DMS153 (cell line): ENCODE measurements at regions not wholly inside any gene's neighbourhood (a gene's known extent, or its start where the extent isn't known, plus 50 kb on each side); places are given as distances from the start of the nearest gene placed in this dataset.
"Not testable (repeated sequence)": the region's sequence is repeated elsewhere in the genome, so short reads cannot be mapped to it uniquely, and the experiment has no call there.

Experiments used
- DNase-seq: peaks from one replicate; lab custom pipeline; 2025; lab: John Stamatoyannopoulos, UW

DNA sequence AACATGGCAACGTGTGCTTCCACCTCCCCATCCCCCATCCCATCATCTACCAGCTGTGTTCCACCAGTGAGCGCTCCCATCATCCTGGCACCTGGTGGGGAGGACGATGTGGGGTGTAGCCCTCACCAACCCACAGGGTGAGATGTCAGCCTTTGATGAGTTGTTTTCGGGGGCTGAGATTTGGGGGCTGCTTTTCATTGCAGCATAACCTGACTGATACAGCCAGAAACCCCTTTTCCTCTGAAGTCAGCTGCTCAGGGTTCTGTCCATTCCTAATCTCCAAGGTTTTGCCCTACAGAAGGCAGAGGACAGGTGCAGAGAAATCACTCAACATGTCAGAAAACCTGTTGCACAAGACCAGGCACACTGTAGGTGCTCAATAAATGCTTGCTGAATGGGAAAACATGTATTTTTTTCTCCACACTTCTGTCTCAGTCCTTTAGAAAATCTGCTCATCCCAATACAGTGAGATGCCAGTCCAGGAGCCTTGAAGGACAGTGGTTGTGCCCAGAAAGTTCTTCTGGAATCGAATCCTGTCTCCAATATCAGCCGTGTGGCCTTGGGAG, 239.8 kb downstream of the RBM19 start:
- no peak for DNase-seq

DNA sequence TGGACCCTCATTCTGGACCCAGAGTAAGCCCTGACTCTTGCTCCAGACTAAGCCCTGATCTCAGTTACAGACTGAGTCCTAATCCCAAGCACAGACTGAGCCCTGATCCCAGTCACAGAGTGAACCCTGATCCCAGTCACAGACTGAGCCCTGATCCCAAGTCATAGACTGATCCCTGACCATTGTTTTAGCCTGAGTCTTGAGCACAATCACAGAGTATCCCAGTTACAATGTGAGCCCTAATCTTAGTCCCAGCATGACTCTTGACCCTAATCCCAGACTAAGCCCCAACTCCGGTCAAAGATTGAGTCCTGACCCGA, 240.6 kb downstream of the RBM19 start:
- DNase-seq: no peak

DNA sequence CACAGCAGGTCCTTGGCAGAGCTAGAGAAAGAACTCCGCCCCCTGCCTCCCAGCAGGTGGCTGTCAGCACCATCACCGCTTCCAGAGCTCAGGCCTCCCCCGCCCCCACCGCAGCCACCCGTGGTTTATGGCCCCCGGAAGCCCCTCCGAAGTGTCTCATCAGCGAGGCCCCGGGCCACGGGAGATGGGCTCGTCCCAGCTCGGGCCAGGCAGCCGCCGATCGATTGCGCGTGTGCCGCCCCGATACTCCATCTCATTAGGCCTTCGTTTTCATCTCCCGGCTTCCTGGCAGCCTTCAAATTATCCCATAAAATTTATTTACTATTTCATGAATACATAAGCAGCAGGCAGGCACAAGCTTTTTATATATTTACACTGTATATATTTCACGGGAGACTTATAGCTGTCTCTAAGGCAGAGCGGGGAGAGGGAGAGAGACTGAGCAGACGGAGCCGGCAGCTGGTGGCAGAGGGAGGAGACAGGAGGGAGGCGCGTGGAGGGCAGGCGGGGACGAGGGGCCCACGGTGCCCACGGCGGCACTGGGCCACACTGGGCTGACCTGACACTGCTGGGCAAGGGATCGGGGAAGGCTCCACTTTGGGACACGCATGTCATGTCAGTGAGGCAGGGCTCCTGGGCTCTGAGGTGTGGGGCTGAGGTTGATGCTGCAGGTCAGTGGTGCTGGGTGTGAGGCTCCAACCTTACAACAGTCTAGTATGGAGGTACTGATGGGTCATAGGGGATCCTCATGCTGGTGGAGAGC, 241.2 kb downstream of the RBM19 start:
- DNase-seq: no peak

DNA sequence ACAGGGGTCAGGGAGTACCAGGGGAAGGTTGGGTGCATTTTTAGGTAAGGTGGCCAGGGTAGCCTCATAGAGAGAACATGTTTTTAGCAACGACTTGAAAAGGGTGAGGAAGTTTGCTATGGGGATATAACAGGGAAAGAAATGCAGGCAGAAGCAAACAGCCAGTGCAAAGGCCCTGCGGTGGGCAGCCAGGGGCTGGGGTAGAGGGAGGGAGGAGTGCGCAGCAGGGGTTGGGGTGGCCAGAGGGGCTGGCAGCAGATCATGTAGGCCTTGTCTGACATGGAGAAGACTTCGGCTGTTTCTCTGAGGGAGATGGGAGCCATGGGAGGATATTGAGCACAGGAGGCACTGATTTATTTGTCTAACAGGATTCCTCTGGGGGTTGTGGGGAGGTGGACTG, 242.5 kb downstream of the RBM19 start:
- DNase-seq: no peak

DNA sequence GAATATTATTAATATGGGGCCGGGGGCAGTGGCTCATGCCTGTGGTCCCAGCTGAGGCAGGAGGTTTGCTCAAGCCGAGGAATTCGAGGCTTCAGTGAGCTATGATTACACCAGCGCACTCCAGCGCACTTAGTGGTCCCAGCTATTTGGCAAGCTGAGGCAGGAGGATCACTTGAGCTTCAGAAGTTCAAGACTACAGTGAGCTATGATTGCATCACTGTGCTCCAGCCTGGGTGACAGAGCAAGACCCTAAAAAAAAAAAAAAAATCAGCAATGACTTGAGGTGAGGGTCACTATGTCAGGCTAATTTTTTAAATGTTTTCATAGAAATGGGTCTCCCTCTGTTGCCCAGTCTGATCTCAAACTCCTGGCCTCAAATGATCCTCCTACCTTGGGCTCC, 243.4 kb downstream of the RBM19 start:
- DNase-seq: no peak

DNA sequence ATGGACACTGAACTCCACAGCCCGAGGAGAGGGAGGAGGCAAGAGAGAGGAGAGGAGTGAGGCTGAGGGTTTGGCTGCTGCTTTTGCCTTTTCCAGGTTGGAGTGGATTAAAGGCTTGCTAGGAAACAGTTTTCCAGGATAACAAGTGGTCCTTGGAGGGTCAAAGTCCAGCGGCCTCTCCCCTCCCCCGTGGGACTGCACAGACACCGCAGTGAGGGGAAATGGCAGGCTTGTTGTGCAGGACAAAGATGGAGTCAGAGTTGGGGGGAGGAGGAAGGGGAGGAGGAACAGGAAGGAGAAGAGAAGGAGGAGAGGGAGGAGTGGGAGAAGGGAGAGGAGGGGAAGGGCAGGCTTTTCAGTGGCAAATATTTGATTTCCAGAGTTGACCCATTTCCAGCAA, 245.5 kb downstream of the RBM19 start:
- no peak for DNase-seq

DNA sequence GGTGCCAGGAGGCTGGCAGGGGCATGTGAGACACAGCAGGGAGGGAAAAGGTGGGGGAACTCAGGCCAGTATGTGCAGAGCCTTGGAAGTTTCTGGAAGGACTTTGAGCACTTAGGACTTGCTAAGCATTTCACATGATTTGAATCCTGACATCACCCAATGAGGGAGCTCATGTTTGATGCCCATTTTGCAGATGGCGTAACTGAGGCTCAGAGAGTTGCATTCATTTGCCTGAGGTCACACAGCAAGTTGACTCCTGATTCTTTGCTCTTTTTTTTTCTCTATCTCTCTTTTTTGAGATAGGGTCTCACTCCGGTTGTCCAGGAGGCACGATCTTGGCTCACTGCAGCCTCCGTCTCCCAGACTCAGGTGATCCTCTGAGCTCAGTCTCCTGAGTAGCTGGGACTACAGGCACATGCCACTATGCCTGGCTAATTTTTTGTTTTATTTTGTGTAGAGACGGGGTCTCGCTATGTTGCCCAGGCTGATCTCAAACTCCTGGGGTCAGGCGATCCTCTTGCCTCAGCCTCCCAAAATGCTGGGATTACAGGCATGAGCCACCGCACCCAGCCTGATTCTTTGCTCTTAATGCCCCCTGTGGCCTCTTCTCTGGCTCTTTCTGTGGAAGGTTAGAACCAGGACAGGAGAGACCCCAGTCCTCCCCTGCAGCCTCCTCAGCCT, 246.1 kb downstream of the RBM19 start:
- no peak for DNase-seq

DNA sequence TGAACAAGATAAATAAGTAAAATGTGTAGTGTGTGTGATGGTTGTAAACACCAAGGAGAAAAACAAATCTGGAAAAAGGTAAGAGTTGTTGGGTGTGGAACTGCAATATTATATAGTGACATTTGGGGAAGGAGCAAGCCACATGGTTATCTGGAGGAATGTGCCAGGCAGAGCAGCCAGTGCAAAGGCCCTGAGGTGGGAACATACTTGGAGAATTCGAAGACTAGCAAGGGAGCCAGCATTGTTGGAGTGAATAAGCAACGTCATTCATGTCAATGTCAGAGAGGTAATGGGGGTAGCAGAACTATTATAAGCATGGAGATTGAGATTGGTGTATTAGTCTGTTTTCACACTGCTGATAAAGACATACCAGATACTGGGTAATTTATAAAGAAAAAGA, 241.5 kb upstream of the LHX5 start:
- DNase-seq: no peak

DNA sequence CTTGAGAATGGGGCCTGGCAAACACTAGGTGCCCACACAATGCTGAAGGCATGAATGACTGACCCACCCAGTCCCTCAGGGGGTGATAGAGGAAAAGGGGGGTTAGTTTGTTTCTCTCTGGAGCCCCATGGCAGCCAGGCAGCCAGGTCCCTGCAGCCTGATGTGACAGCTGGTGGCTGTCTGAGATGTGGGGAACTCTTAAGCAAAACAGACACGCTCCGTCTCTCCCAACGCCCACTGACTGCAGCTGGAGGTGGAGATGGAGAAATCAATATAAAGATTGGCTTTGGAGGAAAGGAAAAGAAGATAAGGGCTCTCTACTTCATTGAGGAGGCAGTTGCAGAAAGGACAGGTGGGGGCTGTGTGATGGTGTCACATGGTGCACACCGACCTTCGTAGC, 240.8 kb upstream of the LHX5 start:
- no peak for DNase-seq

DNA sequence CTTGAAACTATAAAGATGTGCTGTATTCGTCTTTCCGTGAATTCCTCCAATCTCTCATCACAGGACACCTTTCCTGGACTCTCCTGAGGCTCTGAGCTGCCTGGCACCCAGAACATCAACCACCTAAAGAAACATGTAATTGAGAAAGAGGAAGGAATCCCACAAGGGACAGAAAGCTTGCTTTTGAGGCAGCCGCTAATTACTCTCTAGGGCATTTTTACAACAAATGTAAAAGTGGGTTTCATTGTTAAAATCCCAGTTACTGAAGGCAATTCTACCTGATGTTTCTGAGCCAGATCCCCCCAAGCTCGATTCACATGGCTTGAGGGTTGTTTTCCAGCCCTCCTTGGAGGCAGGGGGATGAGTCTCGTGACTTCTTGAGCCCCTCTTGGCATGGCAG, 238.5 kb upstream of the LHX5 start:
- DNase-seq: no peak

DNA sequence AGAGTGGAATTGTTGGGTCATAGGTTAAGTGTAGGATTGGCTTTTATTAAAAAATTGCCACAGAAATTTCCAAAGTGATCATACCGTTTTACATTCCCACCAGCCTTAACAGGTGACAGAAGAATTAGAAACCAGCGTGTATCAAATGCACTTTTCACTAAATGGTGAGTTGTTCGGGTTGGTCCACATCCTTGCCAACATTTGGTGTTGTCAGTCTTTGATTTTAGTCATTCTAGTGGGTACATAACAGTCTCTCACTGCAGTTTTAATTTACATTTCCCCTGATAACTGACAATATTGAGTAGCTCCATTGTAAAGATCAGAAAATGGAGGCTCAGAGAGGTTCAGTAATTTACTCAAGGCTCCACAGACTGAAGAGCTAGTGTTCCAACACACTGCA, 237.8 kb upstream of the LHX5 start:
- no peak for DNase-seq

DNA sequence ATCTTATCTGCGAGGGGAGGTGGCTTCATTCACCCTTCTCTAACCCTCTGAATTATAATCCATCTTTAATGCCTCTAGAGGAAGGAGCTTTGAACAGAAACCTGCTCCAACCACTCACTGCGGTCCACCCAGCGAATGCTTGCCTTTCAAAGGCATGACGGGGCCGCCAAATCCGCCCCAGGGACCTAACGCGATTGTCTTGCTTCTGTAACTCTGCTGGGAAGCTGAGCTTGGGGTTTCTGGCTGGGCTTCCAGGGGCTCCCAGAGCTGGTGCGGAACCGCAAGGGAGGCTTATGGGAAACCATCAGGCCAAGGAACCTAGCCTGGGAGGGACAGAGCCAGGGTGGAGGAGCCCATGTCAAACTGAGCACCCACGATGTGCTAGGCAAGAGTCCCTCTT, 231.2 kb upstream of the LHX5 start:
- no peak for DNase-seq

DNA sequence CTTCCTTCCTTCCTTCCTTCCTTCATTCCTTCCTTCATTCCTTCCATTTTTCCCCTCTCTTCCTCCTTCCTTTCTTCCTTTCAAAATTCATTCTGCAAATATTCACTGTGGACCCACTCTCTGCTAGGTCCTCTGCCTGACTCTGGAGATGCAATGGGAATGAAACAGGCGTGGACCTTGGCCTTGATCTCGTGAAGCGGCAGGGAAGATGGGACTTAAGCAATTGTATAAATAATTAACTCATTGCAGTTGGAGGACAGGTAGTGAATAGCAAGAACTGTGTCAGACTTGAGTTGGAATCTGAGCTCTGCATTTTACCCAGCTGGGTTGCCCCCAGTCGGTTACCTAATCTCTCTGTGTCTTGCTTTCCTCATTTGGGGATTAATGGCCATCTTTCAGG, 230.6 kb upstream of the LHX5 start:
- DNase-seq: no peak

DNA sequence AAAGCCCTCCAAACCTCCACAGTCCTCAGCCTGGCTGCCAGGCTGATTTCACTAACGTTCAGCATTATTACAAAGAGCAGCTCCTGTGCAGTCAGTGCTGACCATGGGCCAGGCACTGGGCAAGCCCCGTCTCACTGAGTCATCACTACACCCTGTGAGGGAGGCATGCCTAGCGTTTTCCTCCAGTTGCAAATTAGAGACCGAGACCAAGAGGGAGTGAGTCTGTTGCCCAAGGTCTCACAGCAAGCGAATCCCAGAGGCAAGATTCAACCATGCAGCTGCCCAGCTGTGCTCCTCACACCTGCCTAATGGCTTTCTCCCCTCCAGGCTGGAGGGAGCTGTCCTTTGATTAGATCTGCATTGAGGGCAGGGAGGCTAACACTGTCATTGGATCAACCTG, 229.3 kb upstream of the LHX5 start:
- DNase-seq: no peak

DNA sequence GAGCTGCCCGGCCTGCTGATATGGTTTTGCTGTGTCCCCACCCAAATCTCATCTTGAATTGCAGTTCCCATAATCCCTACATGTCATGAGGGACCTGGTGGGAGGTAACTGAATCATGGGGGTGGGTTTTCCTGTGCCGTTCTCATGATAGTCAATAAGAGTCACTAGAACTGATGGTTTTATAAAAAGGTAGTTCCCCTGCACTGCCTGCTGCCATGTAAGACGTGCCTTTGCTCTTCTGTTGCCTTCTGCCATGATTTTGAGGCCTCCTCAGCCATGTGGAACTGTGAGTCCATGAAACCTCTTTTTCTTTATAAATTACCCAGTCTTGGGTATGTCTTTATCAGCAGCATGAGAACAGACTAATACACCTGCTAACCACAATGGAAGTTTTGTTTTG, 228.3 kb upstream of the LHX5 start:
- DNase-seq: not testable (repeated sequence)

DNA sequence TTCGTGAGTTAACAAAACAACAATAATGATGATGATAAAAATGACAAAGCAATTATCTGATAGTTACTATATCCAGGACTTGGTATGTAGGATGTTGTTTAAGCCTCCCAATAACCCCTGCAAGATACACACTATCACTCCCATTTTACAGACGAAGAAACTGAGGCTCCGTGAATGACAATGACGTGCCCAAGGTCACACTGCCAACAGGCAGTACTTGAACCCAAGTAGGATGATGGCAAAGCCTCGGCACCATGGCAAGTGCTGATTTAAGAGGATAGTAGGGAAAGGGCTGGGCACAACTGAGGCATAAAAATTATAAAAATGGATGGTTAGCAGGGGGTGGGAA, 226.8 kb upstream of the LHX5 start:
- no peak for DNase-seq

DNA sequence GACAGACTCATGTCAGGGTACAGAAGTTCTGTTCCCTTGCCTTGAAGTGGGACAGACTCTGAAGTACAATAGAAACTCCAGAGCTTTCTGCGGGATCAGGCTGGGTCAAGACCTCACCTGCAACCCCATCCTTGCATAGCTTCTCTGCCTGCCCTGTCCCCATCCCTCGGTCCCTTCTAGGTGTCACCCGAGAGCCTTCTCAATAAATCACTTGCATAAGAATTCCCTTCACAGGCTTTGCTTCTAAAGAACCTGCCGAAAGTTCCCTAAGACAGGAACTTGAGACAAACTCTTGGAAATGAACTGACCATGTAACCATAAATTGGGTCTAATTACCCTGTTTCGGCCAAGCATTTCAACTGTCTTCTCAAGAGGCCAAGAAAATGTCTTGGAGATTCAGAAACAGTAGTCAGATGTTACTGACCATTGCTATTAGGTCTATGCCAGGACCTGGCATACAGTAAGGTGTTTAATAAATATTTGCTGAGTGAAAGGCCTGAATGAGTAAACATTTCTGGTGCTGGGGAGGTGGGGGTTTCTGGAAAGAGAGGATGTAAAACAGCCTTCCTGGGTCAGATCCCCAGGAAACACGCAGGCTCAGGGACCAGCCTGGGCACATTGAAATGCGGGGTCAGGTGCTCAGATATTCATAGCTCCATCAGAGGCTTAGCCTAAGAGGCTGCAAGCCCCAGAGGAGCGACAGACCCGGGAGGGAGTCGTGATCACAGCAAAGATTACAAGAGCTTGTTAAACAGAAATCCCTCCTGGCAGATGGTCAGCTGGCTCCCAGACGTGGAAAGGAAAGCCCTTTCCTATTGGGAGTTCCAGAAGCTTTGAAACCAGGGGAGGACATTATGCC, 226.2 kb upstream of the LHX5 start:
- DNase-seq: no peak

DNA sequence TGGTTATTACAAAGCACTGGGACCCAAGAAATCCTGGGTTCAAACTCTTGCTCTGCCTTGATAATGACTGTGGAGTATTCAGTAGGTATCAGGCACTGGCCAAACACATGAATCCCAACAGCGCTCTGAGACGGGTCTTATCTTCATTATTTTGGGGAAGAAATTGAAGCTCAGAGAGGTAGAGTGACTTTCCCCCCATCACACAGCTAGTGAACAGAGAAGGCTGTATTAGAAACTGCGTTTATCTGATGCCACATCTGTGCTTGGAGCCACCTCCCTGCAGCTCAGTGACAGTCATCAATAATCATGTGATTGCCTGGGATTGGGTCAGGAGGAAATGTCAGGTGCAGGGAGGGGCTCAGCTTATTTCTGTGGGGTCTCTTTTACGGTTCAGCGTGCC, 225.4 kb upstream of the LHX5 start:
- DNase-seq: no peak

DNA sequence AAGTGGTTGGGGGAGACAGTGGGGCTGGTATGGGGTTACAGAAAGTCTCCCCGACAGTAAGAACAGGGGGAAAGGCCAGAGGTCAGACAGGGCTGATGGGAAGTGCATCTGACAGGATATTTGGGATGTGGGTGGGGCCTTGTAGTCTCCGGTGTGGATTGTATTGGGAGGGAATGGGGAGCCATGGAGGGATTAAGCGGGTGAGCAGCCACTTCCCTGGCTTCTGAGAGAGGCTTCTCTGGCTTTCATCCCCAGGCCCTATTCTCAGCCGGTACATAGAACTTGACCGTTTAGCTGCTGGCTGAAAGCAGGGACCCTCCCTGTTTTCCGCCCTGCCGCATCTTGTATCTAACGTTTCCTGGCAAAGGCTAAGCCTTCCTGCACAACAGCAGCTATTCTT, 222.0 kb upstream of the LHX5 start:
- no peak for DNase-seq

DNA sequence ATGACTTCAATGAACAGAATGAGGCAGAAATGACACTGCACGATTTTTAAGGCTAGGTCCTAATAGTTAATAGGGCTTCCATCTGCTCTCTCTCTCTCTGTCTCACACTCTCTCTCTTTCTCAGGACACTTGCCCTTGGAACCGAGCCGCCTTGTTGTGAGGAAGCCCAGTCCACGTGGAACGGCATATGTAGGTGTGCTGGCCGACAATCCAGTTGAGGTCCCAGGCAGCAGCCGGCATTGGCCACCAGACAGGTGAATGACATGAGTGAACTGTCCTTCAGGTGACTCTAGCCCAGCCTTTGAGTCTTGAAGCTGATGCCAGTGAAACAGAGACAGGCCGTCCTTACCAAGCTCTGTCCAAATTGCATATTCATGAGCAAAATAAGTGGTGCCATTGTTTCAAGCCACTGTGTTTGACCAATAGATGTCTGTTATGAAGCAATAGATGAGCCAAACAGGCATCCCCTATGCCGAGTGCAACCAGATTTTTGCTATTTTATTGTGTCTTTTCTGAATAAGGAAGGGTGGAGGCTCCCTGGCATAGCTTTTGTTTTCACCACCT, 217.5 kb upstream of the LHX5 start:
- no peak for DNase-seq

DNA sequence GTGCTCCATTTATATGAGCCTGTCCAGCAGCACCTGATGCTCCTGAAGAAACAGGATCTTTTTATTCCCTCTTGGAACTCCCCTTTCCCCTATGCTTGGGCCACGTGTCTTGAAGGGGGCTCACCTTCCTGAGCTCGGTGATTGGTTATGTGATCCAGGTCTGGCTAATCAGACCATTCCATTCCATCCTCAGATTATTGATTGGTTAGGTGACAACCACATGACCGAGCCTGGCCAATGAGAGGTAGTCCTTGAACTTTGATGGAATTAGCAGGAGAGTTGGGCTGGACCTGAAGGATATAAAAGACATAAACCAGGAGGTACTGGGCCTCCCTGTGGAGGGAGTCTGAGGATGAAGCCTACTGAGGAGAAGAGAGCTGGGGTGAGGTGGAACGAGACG, 216.6 kb upstream of the LHX5 start:
- no peak for DNase-seq

DNA sequence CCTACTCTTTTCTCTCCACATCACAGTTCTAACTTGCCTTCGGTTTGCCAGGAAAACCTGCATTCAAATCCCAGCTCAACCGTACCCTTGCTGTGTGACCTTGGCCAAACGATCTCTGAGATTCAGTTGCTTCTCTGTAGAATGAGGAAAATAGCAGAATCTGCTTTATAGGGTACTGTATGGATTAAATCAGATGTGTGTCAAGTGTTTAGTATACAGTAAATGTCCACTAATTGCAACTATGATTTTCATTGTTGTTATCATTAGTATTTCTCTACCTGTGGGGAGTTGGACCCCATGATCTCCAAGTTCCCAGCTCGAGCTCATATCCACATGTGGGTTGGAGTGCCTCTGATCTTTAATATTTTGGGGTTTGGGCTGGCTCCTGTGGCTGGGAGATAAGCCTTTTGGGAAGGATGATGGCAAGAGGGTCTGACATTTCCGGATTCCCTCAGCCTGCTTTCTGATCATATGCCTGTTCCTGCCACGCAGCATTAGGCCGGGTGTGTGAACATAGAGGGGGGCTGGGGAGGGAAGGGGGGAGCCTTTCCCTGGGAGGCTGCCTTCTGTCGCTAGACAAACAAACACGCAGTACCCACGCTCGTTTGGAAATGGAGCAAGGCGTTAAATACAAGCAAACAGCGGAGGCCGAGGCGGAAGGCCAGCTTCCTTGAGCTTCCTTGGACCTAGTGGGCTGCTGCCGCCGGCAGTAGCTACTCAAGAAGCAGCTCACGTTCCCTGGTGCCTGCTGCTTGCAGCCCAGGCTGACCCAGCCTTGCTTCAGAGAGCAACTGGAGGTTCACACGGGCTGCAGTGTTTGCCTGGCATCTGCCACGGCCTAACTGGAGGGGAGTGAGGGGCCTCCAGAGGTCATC, 213.5 kb upstream of the LHX5 start:
- no peak for DNase-seq
